ENCODE measurements at regions not wholly inside any gene's neighbourhood (a gene's known extent, or its start where the extent isn't known, plus 50 kb on each side); places are given as distances from the start of the nearest gene placed in this dataset.

GRCh38 chr4:3371033-3372001 is 70.5 kb upstream of the HGFAC start:
- TF ChIP-seq EZH2 (optimal IDR thresholded peaks at IDR 0.05; ENCODE audit: low read depth, low read length), result no peak
- no peak for TF ChIP-seq CTCF (IDR thresholded peaks at IDR 0.05; ENCODE audit: low read length)
